Activated CD4-positive, alpha-beta T cell treated with anti-CD3 and anti-CD28 coated beads for 36 hours (primary cell): ENCODE measurements at regions not wholly inside any gene's neighbourhood (a gene's known extent, or its start where the extent isn't known, plus 50 kb on each side); places are given as distances from the start of the nearest gene placed in this dataset.
A peak's percentile ranks its signal among the peaks of the same experiment; 100 is the strongest.

Experiments used
- ATAC-seq: fragments of 200-7000 bp; cut with Tn5 transposase; one replicate; pipeline ENCODE4 v1.10.0; 2021; ENCODE audit warnings: mild to moderate bottlenecking, moderate library complexity
- CTCF ChIA-PET: fragments of 350-600 bp; sonication (Branson Sonifier 250); formaldehyde crosslinking; loops from one replicate; lab custom pipeline; 2021; ENCODE audit warnings: antibody characterized with exemption; lab: Charles Lee
- POLR2A ChIA-PET: fragments of 350-600 bp; sonication (Branson Sonifier 250); formaldehyde crosslinking; loops from one replicate; lab custom pipeline; 2021; ENCODE audit warnings: antibody characterized with exemption, inconsistent platforms; lab: Charles Lee
- DNase-seq: peaks from one replicate; pipeline ENCODE4 v3.0.0-alpha.2; 2020
- H3K27ac Mint-ChIP-seq: one replicate; pipeline ENCODE4 v1.8.0; 2021; ENCODE audit warnings: mixed read lengths
- H3K27me3 Mint-ChIP-seq: one replicate; pipeline ENCODE4 v1.8.0; 2021; ENCODE audit warnings: mixed read lengths
- H3K36me3 Mint-ChIP-seq: one replicate; pipeline ENCODE4 v1.8.0; 2021; ENCODE audit warnings: low read depth, mixed read lengths
- H3K4me1 Mint-ChIP-seq: one replicate; pipeline ENCODE4 v1.8.0; 2021; ENCODE audit warnings: mixed read lengths
- H3K4me3 Mint-ChIP-seq: one replicate; pipeline ENCODE4 v1.8.0; 2021; ENCODE audit warnings: mild to moderate bottlenecking, moderate library complexity, mixed read lengths
- H3K9me3 Mint-ChIP-seq: one replicate; pipeline ENCODE4 v1.8.0; 2021; ENCODE audit warnings: low read depth, mixed read lengths
- intact Hi-C, 2 experiments: fragments of 100-400 bp; cut with DNase I in 1 of 2; cut with micrococcal nuclease in 1 of 2; formaldehyde crosslinking; loops; one replicate each; pipeline versions ENCODE4 v1.14.2 to v1.15.1; 2022 to 2024; cut with DNase I, micrococcal nuclease

GRCh38 chr3:18234717-18235335, 190.3 kb downstream of the SATB1 start:
- ChIA-PET POLR2A (no interaction called here), CTCF (interaction anchor here (0.8 kb wide), 1 partner anchor 15 kb away, joined by 4 read pairs; no protein-coding TSS in a partner anchor)
- intact Hi-C loops: loop anchor here in 1 of 2 experiments (5.0 kb wide), 1 partner anchor 637 kb away; no protein-coding TSS in a partner anchor
- H3K4me1 Mint-ChIP-seq: peaks cover 10% of the 10 kb centered on the region
- no peaks in the 10 kb centered on the region for H3K9me3 Mint-ChIP-seq
- ATAC-seq (no peak), DNase-seq (no peak)
- no peak overlapping the region for H3K27ac Mint-ChIP-seq
- peaks cover 17% of the 10 kb centered on the region for H3K27me3 Mint-ChIP-seq
- no peaks in the 10 kb centered on the region for H3K36me3 Mint-ChIP-seq
- no peak overlapping the region for H3K4me3 Mint-ChIP-seq

- intact Hi-C loops: no loop called here
- ATAC-seq (no peak), DNase-seq (no peak)
- no peaks in the 10 kb centered on the region for H3K36me3 Mint-ChIP-seq
- no peak overlapping the region for H3K4me3 Mint-ChIP-seq
- POLR2A ChIA-PET: no interaction called here
- no peaks in the 10 kb centered on the region for H3K9me3 Mint-ChIP-seq
- H3K4me1 Mint-ChIP-seq: peaks cover 10% of the 10 kb centered on the region
- H3K27ac Mint-ChIP-seq: no peak overlapping the region
- H3K27me3 Mint-ChIP-seq: peaks cover 13% of the 10 kb centered on the region
- CTCF ChIA-PET: interaction anchor here (0.8 kb wide), 1 partner anchor 16 kb away, joined by 4 read pairs; no protein-coding TSS in a partner anchor
Measured at GRCh38 chr3:18233987-18234716, 191.0 kb downstream of the SATB1 start.

- H3K36me3 Mint-ChIP-seq: no peaks in the 10 kb centered on the region
- ChIA-PET POLR2A (no interaction called here), CTCF (no interaction called here)
- no peaks in the 10 kb centered on the region for H3K9me3 Mint-ChIP-seq
- no peak overlapping the region for H3K27ac Mint-ChIP-seq
- intact Hi-C loops: no loop called here
- peaks cover 15% of the 10 kb centered on the region for H3K27me3 Mint-ChIP-seq
- ATAC-seq: no peak
- DNase-seq: no peak
- H3K4me1 Mint-ChIP-seq: peaks cover 5% of the 10 kb centered on the region
- no peak overlapping the region for H3K4me3 Mint-ChIP-seq
Measured at GRCh38 chr3:18232317-18232716, 192.8 kb downstream of the SATB1 start.

- DNase-seq (no peak), ATAC-seq (no peak)
- Mint-ChIP-seq H3K27ac (no peak overlapping the region), H3K4me1 (peaks cover 14% of the 10 kb centered on the region), H3K9me3 (no peaks in the 10 kb centered on the region), H3K27me3 (peaks cover 9% of the 10 kb centered on the region), H3K4me3 (no peak overlapping the region), H3K36me3 (no peaks in the 10 kb centered on the region)
- CTCF ChIA-PET: interaction anchor here (0.5 to 1.2 kb wide), 2 partner anchors 9 to 67 kb away, joined by 3 to 5 read pairs; no protein-coding TSS in a partner anchor
- POLR2A ChIA-PET: no interaction called here
- intact Hi-C loops: no loop called here
Measured at GRCh38 chr3:18228060-18228459, 197.1 kb downstream of the SATB1 start.

- ChIA-PET POLR2A (interaction anchor here (0.7 kb wide), 1 partner anchor 639 kb away, joined by 5 read pairs; no protein-coding TSS in a partner anchor), CTCF (no interaction called here)
Measured at GRCh38 chr3:18225709-18226108, 199.4 kb downstream of the SATB1 start.

GRCh38 chr3:18224426-18224825, 200.7 kb downstream of the SATB1 start:
- intact Hi-C loops: no loop called here
- ChIA-PET CTCF (no interaction called here), POLR2A (no interaction called here)
- Mint-ChIP-seq H3K36me3 (no peaks in the 10 kb centered on the region), H3K27me3 (peaks cover 7% of the 10 kb centered on the region), H3K4me1 (peaks cover 14% of the 10 kb centered on the region), H3K27ac (no peak overlapping the region), H3K9me3 (no peaks in the 10 kb centered on the region), H3K4me3 (no peak overlapping the region)
- no peak for ATAC-seq
- DNase-seq: no peak

More at GRCh38 chr3:18225709-18226108, 199.4 kb downstream of the SATB1 start:
- Mint-ChIP-seq H3K27me3 (peaks cover 7% of the 10 kb centered on the region), H3K4me3 (no peak overlapping the region), H3K27ac (no peak overlapping the region), H3K4me1 (peaks cover 14% of the 10 kb centered on the region), H3K36me3 (no peaks in the 10 kb centered on the region), H3K9me3 (no peaks in the 10 kb centered on the region)
- DNase-seq (no peak), ATAC-seq (peak; percentile 58)
- intact Hi-C loops: no loop called here

GRCh38 chr3:18223974-18224373, 201.2 kb downstream of the SATB1 start:
- POLR2A ChIA-PET: no interaction called here
- ATAC-seq (no peak), DNase-seq (no peak)
- intact Hi-C loops: no loop called here
- H3K27ac Mint-ChIP-seq: no peak overlapping the region
- H3K9me3 Mint-ChIP-seq: no peaks in the 10 kb centered on the region
- CTCF ChIA-PET: no interaction called here
- H3K4me1 Mint-ChIP-seq: peaks cover 14% of the 10 kb centered on the region
- H3K36me3 Mint-ChIP-seq: no peaks in the 10 kb centered on the region
- H3K4me3 Mint-ChIP-seq: no peak overlapping the region
- peaks cover 5% of the 10 kb centered on the region for H3K27me3 Mint-ChIP-seq

GRCh38 chr3:18223571-18223970, 201.6 kb downstream of the SATB1 start:
- peaks cover 4% of the 10 kb centered on the region for H3K27me3 Mint-ChIP-seq
- ATAC-seq: peak; percentile 33
- POLR2A ChIA-PET: interaction anchor here (0.6 kb wide), 1 partner anchor 184 kb away, joined by 3 read pairs; no protein-coding TSS in a partner anchor

GRCh38 chr3:18222686-18223085, 202.5 kb downstream of the SATB1 start:
- ChIA-PET CTCF (interaction anchor here (0.9 kb wide), 1 partner anchor 33 kb away, joined by 3 read pairs; no protein-coding TSS in a partner anchor), POLR2A (no interaction called here)
- no peak overlapping the region for H3K27ac Mint-ChIP-seq
- no peaks in the 10 kb centered on the region for H3K36me3 Mint-ChIP-seq
- H3K4me1 Mint-ChIP-seq: peaks cover 16% of the 10 kb centered on the region
- no peaks in the 10 kb centered on the region for H3K9me3 Mint-ChIP-seq
- DNase-seq (no peak), ATAC-seq (no peak)
- H3K4me3 Mint-ChIP-seq: no peak overlapping the region
- intact Hi-C loops: no loop called here
- peaks cover 4% of the 10 kb centered on the region for H3K27me3 Mint-ChIP-seq

More at GRCh38 chr3:18223571-18223970, 201.6 kb downstream of the SATB1 start:
- intact Hi-C loops: no loop called here
- CTCF ChIA-PET: interaction anchor here (0.9 kb wide), 1 partner anchor 33 kb away, joined by 3 read pairs; no protein-coding TSS in a partner anchor
- Mint-ChIP-seq H3K27ac (peak overlapping the region; percentile 44), H3K4me3 (no peak overlapping the region), H3K36me3 (no peaks in the 10 kb centered on the region), H3K9me3 (no peaks in the 10 kb centered on the region), H3K4me1 (peaks cover 14% of the 10 kb centered on the region)
- DNase-seq: peak; percentile 9

GRCh38 chr3:18217507-18218174, 207.5 kb downstream of the SATB1 start:
- ATAC-seq (no peak), DNase-seq (no peak)
- no peak overlapping the region for H3K4me3 Mint-ChIP-seq
- peaks cover 2% of the 10 kb centered on the region for H3K9me3 Mint-ChIP-seq
- peaks cover 4% of the 10 kb centered on the region for H3K4me1 Mint-ChIP-seq
- H3K27me3 Mint-ChIP-seq: no peaks in the 10 kb centered on the region
- ChIA-PET POLR2A (no interaction called here), CTCF (no interaction called here)
- no peak overlapping the region for H3K27ac Mint-ChIP-seq
- intact Hi-C loops: no loop called here
- H3K36me3 Mint-ChIP-seq: no peaks in the 10 kb centered on the region

GRCh38 chr3:18216996-18217395, 208.1 kb downstream of the SATB1 start:
- H3K4me3 Mint-ChIP-seq: no peak overlapping the region
- peaks cover 4% of the 10 kb centered on the region for H3K4me1 Mint-ChIP-seq
- no peaks in the 10 kb centered on the region for H3K27me3 Mint-ChIP-seq
- POLR2A ChIA-PET: no interaction called here
- H3K27ac Mint-ChIP-seq: no peak overlapping the region
- intact Hi-C loops: no loop called here
- DNase-seq: no peak
- CTCF ChIA-PET: no interaction called here
- ATAC-seq: no peak
- H3K9me3 Mint-ChIP-seq: peaks cover 2% of the 10 kb centered on the region
- H3K36me3 Mint-ChIP-seq: no peaks in the 10 kb centered on the region
